Liver (tissue), 8 donors: ENCODE measurements at regions not wholly inside any gene's neighbourhood (a gene's known extent, or its start where the extent isn't known, plus 50 kb on each side); places are given as distances from the start of the nearest gene placed in this dataset.

ENCODE experiments used
- DNase-seq: peaks from one replicate; pipeline ENCODE4 v3.0.0-alpha.2; 2017; ENCODE audit warnings: low spot score
- H3K27ac ChIP-seq, 2 donors: one replicate each; pipeline ENCODE4 v1.7.0; 2013; ENCODE audit warnings: inconsistent platforms in 2 of 2, low read length in 2 of 2, control low read depth in 1 of 2, low read depth in 1 of 2, mild to moderate bottlenecking in 1 of 2
- H3K27me3 ChIP-seq, 4 donors: one replicate each; pipeline versions ENCODE4 v1.6.1 to v1.7.0; 2013; ENCODE audit warnings: low read length in 3 of 4, inconsistent platforms in 1 of 4, mild to moderate bottlenecking in 1 of 4, moderate library complexity in 1 of 4; ENCODE audit not compliant: control insufficient read depth in 4 of 4, insufficient read depth in 4 of 4
- H3K36me3 ChIP-seq, 4 donors: one replicate each; pipeline versions ENCODE4 v1.6.1 to v1.7.0; 2013; ENCODE audit warnings: low read length in 3 of 4, mild to moderate bottlenecking in 3 of 4, low read depth in 1 of 4, moderate library complexity in 1 of 4; ENCODE audit not compliant: control insufficient read depth in 4 of 4, insufficient read depth in 3 of 4
- H3K4me1 ChIP-seq, 4 donors: one replicate each; pipeline versions ENCODE4 v1.6.1 to v1.7.0; 2013; ENCODE audit warnings: low read length in 3 of 4, mild to moderate bottlenecking in 3 of 4, moderate library complexity in 1 of 4; ENCODE audit not compliant: control insufficient read depth in 4 of 4, insufficient read depth in 4 of 4
- H3K4me3 ChIP-seq, 3 donors: one replicate each; pipeline versions ENCODE4 v1.6.1 to v1.7.0; 2013; ENCODE audit warnings: low read length in 3 of 3, control low read depth in 1 of 3, low read depth in 1 of 3, mild to moderate bottlenecking in 1 of 3
- H3K9ac ChIP-seq, 2 donors: one replicate each; pipeline ENCODE4 v1.7.0; 2013; ENCODE audit warnings: low read length in 2 of 2, mild to moderate bottlenecking in 2 of 2, moderate library complexity in 2 of 2, control low read depth in 1 of 2, low read depth in 1 of 2
- H3K9me3 ChIP-seq, 4 donors: one replicate each; pipeline versions ENCODE4 v1.6.1 to v1.7.0; 2013; ENCODE audit warnings: low read length in 3 of 4; ENCODE audit not compliant: control insufficient read depth in 4 of 4
- EGR1 ChIP-seq, 2 donors: IDR thresholded peaks; 2 replicates each; pipeline ENCODE4 v1.6.1; 2016 to 2018; ENCODE audit warnings: antibody characterized with exemption in 2 of 2, low read depth in 2 of 2
- FOXA1 ChIP-seq: IDR thresholded peaks from 2 replicates; pipeline ENCODE4 v1.6.1; 2016; ENCODE audit warnings: antibody characterized with exemption
- FOXA2 ChIP-seq: IDR thresholded peaks from 2 replicates; pipeline ENCODE4 v1.6.1; 2016; ENCODE audit warnings: antibody characterized with exemption
- GABPA ChIP-seq, 2 donors: IDR thresholded peaks in 1 of 2; conservative IDR thresholded peaks in 1 of 2; 2 replicates each; pipeline ENCODE4 v1.6.1; 2016; ENCODE audit warnings: antibody characterized with exemption in 2 of 2, mild to moderate bottlenecking in 1 of 2, moderate library complexity in 1 of 2
- HNF4A ChIP-seq, 2 donors: conservative IDR thresholded peaks; 2 replicates each; pipeline ENCODE4 v1.6.1; 2016; ENCODE audit warnings: antibody characterized with exemption in 2 of 2, mild to moderate bottlenecking in 2 of 2
- HNF4G ChIP-seq: IDR thresholded peaks from 2 replicates; pipeline ENCODE4 v1.6.1; 2016; ENCODE audit warnings: antibody characterized with exemption
- JUND ChIP-seq, 2 donors: IDR thresholded peaks; 2 replicates each; pipeline ENCODE4 v1.6.1; 2016; ENCODE audit warnings: antibody characterized with exemption in 2 of 2
- NR2F2 ChIP-seq: IDR thresholded peaks from 2 replicates; pipeline ENCODE4 v1.6.1; 2016; ENCODE audit warnings: antibody characterized with exemption
- RAD21 ChIP-seq, 2 donors: IDR thresholded peaks; 2 replicates each; pipeline ENCODE4 v1.6.1; 2016; ENCODE audit warnings: antibody characterized with exemption in 2 of 2, mild to moderate bottlenecking in 2 of 2
- RXRA ChIP-seq, 2 donors: IDR thresholded peaks; 2 replicates each; pipeline ENCODE4 v1.6.1; 2017 to 2018; ENCODE audit warnings: antibody characterized with exemption in 2 of 2, mild to moderate bottlenecking in 1 of 2
- SP1 ChIP-seq: IDR thresholded peaks from 2 replicates; pipeline ENCODE4 v1.6.1; 2018; ENCODE audit warnings: antibody characterized with exemption, mild to moderate bottlenecking
- TAF1 ChIP-seq: conservative IDR thresholded peaks from 2 replicates; pipeline ENCODE4 v1.6.1; 2016; ENCODE audit warnings: antibody characterized with exemption, mild to moderate bottlenecking
- YY1 ChIP-seq: IDR thresholded peaks from 2 replicates; pipeline ENCODE4 v1.6.1; 2016; ENCODE audit warnings: antibody characterized with exemption, mild to moderate bottlenecking
- WGBS: extraction: QIAGEN DNeasy Blood & Tissue Kit; methylation state at CpG from one replicate; pipeline ENCODE4 v1.1.7; 2013; 5-methylcytosine and 5-hydroxymethylcytosine counted together
- TF ChIP-seq, protein P1 (sequence below): IDR thresholded peaks from 2 replicates; pipeline ENCODE4 v1.6.1; 2016; ENCODE audit warnings: antibody characterized with exemption
- TF ChIP-seq, protein P2 (sequence below): IDR thresholded peaks from 2 replicates; pipeline ENCODE4 v1.6.1; 2016; ENCODE audit warnings: antibody characterized with exemption
- TF ChIP-seq, protein P3 (sequence below): fragments of 150-350 bp; IDR thresholded peaks from 2 replicates; pipeline ENCODE4 v1.5.1; 2017; ENCODE audit warnings: improper control_type of control experiment, low read depth, low read length; ENCODE audit not compliant: missing input control
- TF ChIP-seq, protein P4 (sequence below): IDR thresholded peaks from 2 replicates; pipeline ENCODE4 v1.6.1; 2016; ENCODE audit warnings: antibody characterized with exemption, mild to moderate bottlenecking
- TF ChIP-seq, protein P5 (sequence below): IDR thresholded peaks from 2 replicates; pipeline ENCODE4 v1.6.1; 2016; ENCODE audit warnings: antibody characterized with exemption
- donor health status: healthy.
- donor health status: healthy.
- donor health status: healthy.
- donor health status: healthy.
- donor health status: healthy.

DNA sequence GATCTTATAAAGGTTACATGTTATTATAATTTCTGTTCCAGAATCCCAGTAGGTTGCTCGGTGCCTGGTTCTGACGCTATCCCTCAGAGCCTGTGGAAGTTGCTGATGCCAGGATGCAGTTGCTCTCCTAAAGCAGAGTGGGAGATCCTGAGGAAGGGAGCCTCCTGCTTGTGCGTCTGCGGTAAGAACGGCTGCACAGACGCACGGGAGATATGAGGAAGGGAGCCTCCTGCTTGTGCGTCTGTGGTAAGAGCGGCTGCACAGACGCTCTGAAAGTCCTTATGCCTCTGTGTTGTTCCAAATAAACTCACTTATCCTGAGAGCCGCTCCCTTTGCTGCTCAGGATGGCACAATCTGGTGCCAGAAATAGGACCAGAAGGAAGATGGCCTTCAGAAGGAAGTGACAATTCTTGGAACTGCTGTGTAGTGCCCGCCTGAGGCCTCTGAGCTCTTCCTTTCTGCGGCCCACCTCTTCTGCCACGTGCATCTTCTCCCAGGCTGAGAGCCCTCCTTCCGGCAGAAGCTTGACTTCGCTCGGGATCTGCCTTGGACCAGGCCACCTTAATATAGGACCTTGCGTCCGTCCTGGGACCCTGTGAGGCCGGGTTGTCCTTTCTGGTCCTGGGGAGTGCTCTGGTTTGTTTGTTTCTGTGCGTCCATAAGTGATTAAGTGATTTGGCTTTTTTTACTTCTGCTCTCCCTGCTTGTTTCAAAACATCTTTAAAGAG lies 89.5 kb downstream of the RTP5 start:
- Histone ChIP-seq H3K27ac (no peak overlapping the region), H3K36me3 (no peaks in the 10 kb centered on the region), H3K9ac (no peak overlapping the region), H3K4me3 (no peak overlapping the region), H3K27me3 (no peaks in the 10 kb centered on the region), H3K9me3 (no peaks in the 10 kb centered on the region), H3K4me1 (no peaks in the 10 kb centered on the region)
- TF ChIP-seq RAD21 (IDR thresholded peaks at IDR 0.05) = no peak
- TF ChIP-seq, protein P1, sequence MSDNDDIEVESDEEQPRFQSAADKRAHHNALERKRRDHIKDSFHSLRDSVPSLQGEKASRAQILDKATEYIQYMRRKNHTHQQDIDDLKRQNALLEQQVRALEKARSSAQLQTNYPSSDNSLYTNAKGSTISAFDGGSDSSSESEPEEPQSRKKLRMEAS = no peak
- TF ChIP-seq YY1 = no peak
- TF ChIP-seq, protein P2, sequence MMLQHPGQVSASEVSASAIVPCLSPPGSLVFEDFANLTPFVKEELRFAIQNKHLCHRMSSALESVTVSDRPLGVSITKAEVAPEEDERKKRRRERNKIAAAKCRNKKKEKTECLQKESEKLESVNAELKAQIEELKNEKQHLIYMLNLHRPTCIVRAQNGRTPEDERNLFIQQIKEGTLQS = no peak
- TF ChIP-seq, protein P3, sequence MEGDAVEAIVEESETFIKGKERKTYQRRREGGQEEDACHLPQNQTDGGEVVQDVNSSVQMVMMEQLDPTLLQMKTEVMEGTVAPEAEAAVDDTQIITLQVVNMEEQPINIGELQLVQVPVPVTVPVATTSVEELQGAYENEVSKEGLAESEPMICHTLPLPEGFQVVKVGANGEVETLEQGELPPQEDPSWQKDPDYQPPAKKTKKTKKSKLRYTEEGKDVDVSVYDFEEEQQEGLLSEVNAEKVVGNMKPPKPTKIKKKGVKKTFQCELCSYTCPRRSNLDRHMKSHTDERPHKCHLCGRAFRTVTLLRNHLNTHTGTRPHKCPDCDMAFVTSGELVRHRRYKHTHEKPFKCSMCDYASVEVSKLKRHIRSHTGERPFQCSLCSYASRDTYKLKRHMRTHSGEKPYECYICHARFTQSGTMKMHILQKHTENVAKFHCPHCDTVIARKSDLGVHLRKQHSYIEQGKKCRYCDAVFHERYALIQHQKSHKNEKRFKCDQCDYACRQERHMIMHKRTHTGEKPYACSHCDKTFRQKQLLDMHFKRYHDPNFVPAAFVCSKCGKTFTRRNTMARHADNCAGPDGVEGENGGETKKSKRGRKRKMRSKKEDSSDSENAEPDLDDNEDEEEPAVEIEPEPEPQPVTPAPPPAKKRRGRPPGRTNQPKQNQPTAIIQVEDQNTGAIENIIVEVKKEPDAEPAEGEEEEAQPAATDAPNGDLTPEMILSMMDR = no peak
- TF ChIP-seq, protein P4, sequence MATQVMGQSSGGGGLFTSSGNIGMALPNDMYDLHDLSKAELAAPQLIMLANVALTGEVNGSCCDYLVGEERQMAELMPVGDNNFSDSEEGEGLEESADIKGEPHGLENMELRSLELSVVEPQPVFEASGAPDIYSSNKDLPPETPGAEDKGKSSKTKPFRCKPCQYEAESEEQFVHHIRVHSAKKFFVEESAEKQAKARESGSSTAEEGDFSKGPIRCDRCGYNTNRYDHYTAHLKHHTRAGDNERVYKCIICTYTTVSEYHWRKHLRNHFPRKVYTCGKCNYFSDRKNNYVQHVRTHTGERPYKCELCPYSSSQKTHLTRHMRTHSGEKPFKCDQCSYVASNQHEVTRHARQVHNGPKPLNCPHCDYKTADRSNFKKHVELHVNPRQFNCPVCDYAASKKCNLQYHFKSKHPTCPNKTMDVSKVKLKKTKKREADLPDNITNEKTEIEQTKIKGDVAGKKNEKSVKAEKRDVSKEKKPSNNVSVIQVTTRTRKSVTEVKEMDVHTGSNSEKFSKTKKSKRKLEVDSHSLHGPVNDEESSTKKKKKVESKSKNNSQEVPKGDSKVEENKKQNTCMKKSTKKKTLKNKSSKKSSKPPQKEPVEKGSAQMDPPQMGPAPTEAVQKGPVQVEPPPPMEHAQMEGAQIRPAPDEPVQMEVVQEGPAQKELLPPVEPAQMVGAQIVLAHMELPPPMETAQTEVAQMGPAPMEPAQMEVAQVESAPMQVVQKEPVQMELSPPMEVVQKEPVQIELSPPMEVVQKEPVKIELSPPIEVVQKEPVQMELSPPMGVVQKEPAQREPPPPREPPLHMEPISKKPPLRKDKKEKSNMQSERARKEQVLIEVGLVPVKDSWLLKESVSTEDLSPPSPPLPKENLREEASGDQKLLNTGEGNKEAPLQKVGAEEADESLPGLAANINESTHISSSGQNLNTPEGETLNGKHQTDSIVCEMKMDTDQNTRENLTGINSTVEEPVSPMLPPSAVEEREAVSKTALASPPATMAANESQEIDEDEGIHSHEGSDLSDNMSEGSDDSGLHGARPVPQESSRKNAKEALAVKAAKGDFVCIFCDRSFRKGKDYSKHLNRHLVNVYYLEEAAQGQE = no peak
- TF ChIP-seq GABPA (IDR thresholded peaks at IDR 0.05 in 1 of 2, conservative IDR thresholded peaks at IDR 0.05 in 1 of 2) = no peak
- TF ChIP-seq RXRA (IDR thresholded peaks at IDR 0.05) = no peak
- no peak for TF ChIP-seq EGR1 (IDR thresholded peaks at IDR 0.05; ENCODE audit: low read depth in 2 of 2)
- TF ChIP-seq JUND (IDR thresholded peaks at IDR 0.05) = no peak
- no peak for TF ChIP-seq NR2F2
- no peak for TF ChIP-seq HNF4G
- no peak for TF ChIP-seq TAF1
- TF ChIP-seq SP1 = no peak
- TF ChIP-seq, protein P5, sequence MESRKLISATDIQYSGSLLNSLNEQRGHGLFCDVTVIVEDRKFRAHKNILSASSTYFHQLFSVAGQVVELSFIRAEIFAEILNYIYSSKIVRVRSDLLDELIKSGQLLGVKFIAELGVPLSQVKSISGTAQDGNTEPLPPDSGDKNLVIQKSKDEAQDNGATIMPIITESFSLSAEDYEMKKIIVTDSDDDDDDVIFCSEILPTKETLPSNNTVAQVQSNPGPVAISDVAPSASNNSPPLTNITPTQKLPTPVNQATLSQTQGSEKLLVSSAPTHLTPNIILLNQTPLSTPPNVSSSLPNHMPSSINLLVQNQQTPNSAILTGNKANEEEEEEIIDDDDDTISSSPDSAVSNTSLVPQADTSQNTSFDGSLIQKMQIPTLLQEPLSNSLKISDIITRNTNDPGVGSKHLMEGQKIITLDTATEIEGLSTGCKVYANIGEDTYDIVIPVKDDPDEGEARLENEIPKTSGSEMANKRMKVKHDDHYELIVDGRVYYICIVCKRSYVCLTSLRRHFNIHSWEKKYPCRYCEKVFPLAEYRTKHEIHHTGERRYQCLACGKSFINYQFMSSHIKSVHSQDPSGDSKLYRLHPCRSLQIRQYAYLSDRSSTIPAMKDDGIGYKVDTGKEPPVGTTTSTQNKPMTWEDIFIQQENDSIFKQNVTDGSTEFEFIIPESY = no peak
- TF ChIP-seq HNF4A (conservative IDR thresholded peaks at IDR 0.05) = no peak
- no peak for TF ChIP-seq FOXA2
- no peak for TF ChIP-seq FOXA1
- 90% methylated on average over 21 of the region's 21 CpGs for WGBS
- DNase-seq = no peak
